Neural progenitor cell (in vitro differentiated cells): ENCODE measurements at regions not wholly inside any gene's neighbourhood (a gene's known extent, or its start where the extent isn't known, plus 50 kb on each side); places are given as distances from the start of the nearest gene placed in this dataset.

Source experiments
- DNase-seq: peaks from one replicate; pipeline ENCODE4 v3.0.0-alpha.2; 2016; ENCODE audit warnings: low spot score
- H2AFZ ChIP-seq: fragments of 200-600 bp; sonication (generic); replicated peaks from 2 replicates; pipeline ENCODE4 v1.6.1; 2016; ENCODE audit warnings: antibody characterized with exemption
- H3F3A ChIP-seq: fragments of 200-600 bp; sonication (generic); 2 replicates; pipeline ENCODE4 v1.6.1; 2016; ENCODE audit warnings: antibody characterized with exemption, low read depth
- H3K27ac ChIP-seq: fragments of 200-600 bp; sonication (generic); 2 replicates; pipeline ENCODE4 v1.5.1; 2016; ENCODE audit warnings: mild to moderate bottlenecking
- H3K27me3 ChIP-seq: fragments of 200-600 bp; sonication (generic); 2 replicates; pipeline ENCODE4 v1.6.1; 2016; ENCODE audit warnings: mild to moderate bottlenecking, moderate library complexity
- H3K36me3 ChIP-seq: fragments of 200-600 bp; sonication (generic); 2 replicates; pipeline ENCODE4 v1.5.1; 2016
- H3K4me1 ChIP-seq: fragments of 200-600 bp; sonication (generic); 2 replicates; pipeline ENCODE4 v1.6.1; 2016; ENCODE audit warnings: mixed run types
- H3K4me2 ChIP-seq: fragments of 200-600 bp; sonication (generic); 2 replicates; pipeline ENCODE4 v1.6.1; 2016
- H3K4me3 ChIP-seq: fragments of 200-600 bp; sonication (generic); 2 replicates; pipeline ENCODE4 v1.5.1; 2016
- H3K79me2 ChIP-seq: fragments of 200-600 bp; sonication (generic); 2 replicates; pipeline ENCODE4 v1.6.1; 2016; ENCODE audit warnings: low read depth
- H3K9ac ChIP-seq: fragments of 200-600 bp; sonication (generic); 2 replicates; pipeline ENCODE4 v1.6.1; 2016
- H3K9me3 ChIP-seq: fragments of 200-600 bp; sonication (generic); 2 replicates; pipeline ENCODE4 v1.5.1; 2016; ENCODE audit warnings: low read depth
- H4K20me1 ChIP-seq: fragments of 200-600 bp; sonication (generic); 2 replicates; pipeline ENCODE4 v1.6.1; 2016; ENCODE audit warnings: low read depth
- H3K27ac Mint-ChIP-seq: 3 replicates; pipeline ENCODE4 v1.8.0; 2021; ENCODE audit warnings: mixed read lengths
- H3K27me3 Mint-ChIP-seq: 2 replicates; pipeline ENCODE4 v1.8.0; 2022; ENCODE audit warnings: low read depth, mild to moderate bottlenecking, inconsistent platforms, moderate library complexity, mixed read lengths; ENCODE audit not compliant: insufficient read depth
- H3K36me3 Mint-ChIP-seq: 3 replicates; pipeline ENCODE4 v1.8.0; 2021; ENCODE audit warnings: mixed read lengths
- H3K4me1 Mint-ChIP-seq: 3 replicates; pipeline ENCODE4 v1.8.0; 2021; ENCODE audit warnings: mixed read lengths
- H3K4me3 Mint-ChIP-seq: 3 replicates; pipeline ENCODE4 v1.8.0; 2021; ENCODE audit warnings: mild to moderate bottlenecking, moderate library complexity, mixed read lengths
- H3K9me3 Mint-ChIP-seq: 3 replicates; pipeline ENCODE4 v1.8.0; 2020; ENCODE audit warnings: mixed read lengths
- EZH2 ChIP-seq: fragments of 200-600 bp; sonication (generic); IDR thresholded peaks from 2 replicates; pipeline ENCODE4 v1.6.1; 2017; ENCODE audit warnings: antibody characterized with exemption, mild to moderate bottlenecking, moderate library complexity
- EZH2phosphoT487 ChIP-seq: fragments of 200-600 bp; sonication (generic); IDR thresholded peaks from 2 replicates; pipeline ENCODE4 v1.6.1; 2017; ENCODE audit warnings: antibody characterized with exemption
- TF ChIP-seq, protein P1 (sequence below): fragments of 200-600 bp; sonication (generic); IDR thresholded peaks from 2 replicates; pipeline ENCODE4 v1.5.1; 2017; ENCODE audit warnings: antibody characterized with exemption, mild to moderate bottlenecking

DNA sequence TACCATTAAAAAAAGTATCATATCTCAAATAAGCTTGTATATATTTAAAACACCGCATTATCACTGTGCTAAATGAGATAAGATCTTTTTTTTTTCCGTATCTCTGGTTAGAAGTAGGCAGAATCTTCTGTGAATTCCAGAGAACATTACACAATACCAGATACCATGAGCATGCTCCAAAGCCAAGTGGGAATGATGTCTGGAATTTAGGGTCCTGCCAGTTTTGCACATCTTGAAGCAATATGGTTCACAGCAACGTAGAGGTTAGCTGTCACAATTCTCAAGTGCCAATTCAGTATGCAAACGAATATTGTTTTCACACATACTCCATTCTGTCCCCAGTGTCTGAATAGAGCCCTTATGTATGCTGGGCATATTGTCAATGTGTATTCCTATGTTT is 127.5 kb upstream of the NEIL3 start:
- H3K9me3 ChIP-seq: no peaks in the 10 kb centered on the region
- no peaks in the 10 kb centered on the region for H3K36me3 Mint-ChIP-seq
- no peaks in the 10 kb centered on the region for H3K79me2 ChIP-seq
- H3K4me2 ChIP-seq: no peak overlapping the region
- no peak overlapping the region for H3K27ac Mint-ChIP-seq
- peaks cover 3% of the 10 kb centered on the region for H3K4me1 Mint-ChIP-seq
- no peak overlapping the region for H3K4me3 ChIP-seq
- no peaks in the 10 kb centered on the region for H3K9me3 Mint-ChIP-seq
- TF ChIP-seq EZH2phosphoT487 (no peak), EZH2 (no peak)
- TF ChIP-seq, protein P1, sequence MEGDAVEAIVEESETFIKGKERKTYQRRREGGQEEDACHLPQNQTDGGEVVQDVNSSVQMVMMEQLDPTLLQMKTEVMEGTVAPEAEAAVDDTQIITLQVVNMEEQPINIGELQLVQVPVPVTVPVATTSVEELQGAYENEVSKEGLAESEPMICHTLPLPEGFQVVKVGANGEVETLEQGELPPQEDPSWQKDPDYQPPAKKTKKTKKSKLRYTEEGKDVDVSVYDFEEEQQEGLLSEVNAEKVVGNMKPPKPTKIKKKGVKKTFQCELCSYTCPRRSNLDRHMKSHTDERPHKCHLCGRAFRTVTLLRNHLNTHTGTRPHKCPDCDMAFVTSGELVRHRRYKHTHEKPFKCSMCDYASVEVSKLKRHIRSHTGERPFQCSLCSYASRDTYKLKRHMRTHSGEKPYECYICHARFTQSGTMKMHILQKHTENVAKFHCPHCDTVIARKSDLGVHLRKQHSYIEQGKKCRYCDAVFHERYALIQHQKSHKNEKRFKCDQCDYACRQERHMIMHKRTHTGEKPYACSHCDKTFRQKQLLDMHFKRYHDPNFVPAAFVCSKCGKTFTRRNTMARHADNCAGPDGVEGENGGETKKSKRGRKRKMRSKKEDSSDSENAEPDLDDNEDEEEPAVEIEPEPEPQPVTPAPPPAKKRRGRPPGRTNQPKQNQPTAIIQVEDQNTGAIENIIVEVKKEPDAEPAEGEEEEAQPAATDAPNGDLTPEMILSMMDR: no peak
- no peak overlapping the region for H3K27ac ChIP-seq
- H3K36me3 ChIP-seq: no peaks in the 10 kb centered on the region
- no peak overlapping the region for H3K9ac ChIP-seq
- no peaks in the 10 kb centered on the region for H4K20me1 ChIP-seq
- H3K27me3 ChIP-seq: no peaks in the 10 kb centered on the region
- H2AFZ ChIP-seq: no peak overlapping the region
- no peaks in the 10 kb centered on the region for H3F3A ChIP-seq
- H3K4me1 ChIP-seq: no peaks in the 10 kb centered on the region
- no peak for DNase-seq
- H3K27me3 Mint-ChIP-seq: no peaks in the 10 kb centered on the region
- H3K4me3 Mint-ChIP-seq: no peak overlapping the region

- no peak for TF ChIP-seq EZH2
- no peak for TF ChIP-seq EZH2phosphoT487
- TF ChIP-seq, protein P1: no peak
- H3K4me3 ChIP-seq: no peak overlapping the region
Measured at GRCh38 chr4:177182728-177183127, 126.9 kb upstream of the NEIL3 start.

GRCh38 chr4:177185151-177185550 is 124.5 kb upstream of the NEIL3 start:
- H3K4me1 Mint-ChIP-seq: peaks cover 3% of the 10 kb centered on the region
- Histone ChIP-seq H3K9ac (no peak overlapping the region), H3K4me2 (no peak overlapping the region), H3K9me3 (no peaks in the 10 kb centered on the region), H2AFZ (no peak overlapping the region), H3K4me1 (no peaks in the 10 kb centered on the region), H3K36me3 (no peaks in the 10 kb centered on the region), H3K27ac (no peak overlapping the region), H3K4me3 (no peak overlapping the region), H3F3A (no peaks in the 10 kb centered on the region), H4K20me1 (no peaks in the 10 kb centered on the region), H3K27me3 (no peaks in the 10 kb centered on the region), H3K79me2 (no peaks in the 10 kb centered on the region)
- TF ChIP-seq EZH2phosphoT487: no peak
- TF ChIP-seq, protein P1: no peak
- H3K9me3 Mint-ChIP-seq: no peaks in the 10 kb centered on the region
- H3K27me3 Mint-ChIP-seq: no peaks in the 10 kb centered on the region
- no peaks in the 10 kb centered on the region for H3K36me3 Mint-ChIP-seq
- DNase-seq: peak; percentile 15
- H3K27ac Mint-ChIP-seq: peak overlapping the region; percentile 26
- no peak overlapping the region for H3K4me3 Mint-ChIP-seq

More at GRCh38 chr4:177182728-177183127, 126.9 kb upstream of the NEIL3 start:
- Mint-ChIP-seq H3K4me3 (no peak overlapping the region), H3K9me3 (no peaks in the 10 kb centered on the region), H3K36me3 (no peaks in the 10 kb centered on the region), H3K27ac (no peak overlapping the region), H3K4me1 (peaks cover 3% of the 10 kb centered on the region), H3K27me3 (no peaks in the 10 kb centered on the region)
- no peaks in the 10 kb centered on the region for H3K4me1 ChIP-seq
- H3K9ac ChIP-seq: no peak overlapping the region
- H3K27ac ChIP-seq: no peak overlapping the region
- H4K20me1 ChIP-seq: no peaks in the 10 kb centered on the region
- no peaks in the 10 kb centered on the region for H3K36me3 ChIP-seq
- no peaks in the 10 kb centered on the region for H3F3A ChIP-seq
- H3K9me3 ChIP-seq: no peaks in the 10 kb centered on the region
- no peaks in the 10 kb centered on the region for H3K27me3 ChIP-seq
- no peak overlapping the region for H3K4me2 ChIP-seq
- H2AFZ ChIP-seq: no peak overlapping the region
- DNase-seq: no peak
- H3K79me2 ChIP-seq: no peaks in the 10 kb centered on the region

DNA sequence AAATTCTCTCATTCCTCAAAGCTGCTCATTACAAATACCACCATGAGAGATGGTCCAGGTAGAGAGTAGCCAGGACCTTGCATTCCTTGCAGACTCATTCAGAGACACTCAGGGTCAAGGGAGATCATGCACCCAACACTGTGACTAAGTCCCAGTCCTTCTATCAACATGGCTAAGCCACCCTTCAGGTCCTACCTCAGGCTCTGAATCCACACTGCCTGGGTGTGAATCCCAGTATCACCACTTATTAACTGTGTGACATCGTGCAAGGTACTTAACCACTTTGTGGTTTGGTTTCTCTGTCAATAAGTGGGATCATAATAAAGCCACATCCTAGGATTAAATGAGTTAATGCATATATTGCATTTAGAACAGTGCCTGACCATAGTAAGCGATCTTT is 124.1 kb upstream of the NEIL3 start:
- H3K27me3 Mint-ChIP-seq: no peaks in the 10 kb centered on the region
- H3K4me3 ChIP-seq: no peak overlapping the region
- no peaks in the 10 kb centered on the region for H3F3A ChIP-seq
- no peaks in the 10 kb centered on the region for H4K20me1 ChIP-seq
- no peak overlapping the region for H3K4me3 Mint-ChIP-seq
- H3K27ac Mint-ChIP-seq: peak overlapping the region; percentile 26
- peaks cover 3% of the 10 kb centered on the region for H3K4me1 Mint-ChIP-seq
- H3K27ac ChIP-seq: no peak overlapping the region
- no peak for TF ChIP-seq EZH2
- no peak overlapping the region for H2AFZ ChIP-seq
- no peaks in the 10 kb centered on the region for H3K36me3 Mint-ChIP-seq
- H3K9me3 Mint-ChIP-seq: no peaks in the 10 kb centered on the region
- H3K27me3 ChIP-seq: no peaks in the 10 kb centered on the region
- no peak overlapping the region for H3K4me2 ChIP-seq
- H3K79me2 ChIP-seq: no peaks in the 10 kb centered on the region
- H3K9ac ChIP-seq: no peak overlapping the region
- H3K4me1 ChIP-seq: no peaks in the 10 kb centered on the region
- DNase-seq: no peak
- no peaks in the 10 kb centered on the region for H3K9me3 ChIP-seq
- H3K36me3 ChIP-seq: no peaks in the 10 kb centered on the region
